ENCODE measurements at regions not wholly inside any gene's neighbourhood (a gene's known extent, or its start where the extent isn't known, plus 50 kb on each side); places are given as distances from the start of the nearest gene placed in this dataset.

DNA sequence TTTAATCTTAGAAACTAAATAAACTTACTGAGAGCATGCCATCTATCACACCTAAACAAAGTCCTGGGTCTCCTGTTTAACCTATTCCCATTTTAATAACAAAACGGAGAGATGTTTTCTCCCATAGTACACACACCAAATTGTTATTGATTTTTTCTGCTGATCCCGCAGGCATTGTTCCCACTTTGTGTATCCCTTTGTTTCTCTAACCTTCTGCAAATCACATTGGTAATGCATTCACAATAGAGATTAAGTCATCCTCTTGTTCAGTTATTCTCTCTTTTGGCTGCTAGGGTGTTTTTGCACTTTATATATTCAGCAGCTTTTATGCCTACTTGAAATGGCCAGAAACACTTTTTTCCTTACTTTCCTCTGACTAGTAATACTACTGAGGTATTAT, 1071.9 kb upstream of the CDH2 start:
- Histone ChIP-seq H3K4me1 (ENCODE audit: control insufficient read depth, insufficient read depth, low read length) (no peaks in the 10 kb centered on the region), H3K36me3 (ENCODE audit: control insufficient read depth in 2 of 2, insufficient read depth in 1 of 2, low read length in 2 of 2) (no peaks in the 10 kb centered on the region), H3K4me3 (ENCODE audit: low read depth, low read length) (no peak overlapping the region), H3K9me3 (ENCODE audit: control insufficient read depth, insufficient read depth, low read depth, low read length) (no peaks in the 10 kb centered on the region), H3K27ac (ENCODE audit: extremely low read depth, low read depth, low read length) (no peak overlapping the region)
- CTCF ChIA-PET: no interaction called here
- POLR2A ChIA-PET: no interaction called here
- no peak for TF ChIP-seq ZNF423 (tag by site-specific recombination; IDR thresholded peaks at IDR 0.05)
- no peak for TF ChIP-seq ZFP37 (tag by site-specific recombination; IDR thresholded peaks at IDR 0.05)
- TF ChIP-seq OSR2 (tag by site-specific recombination; IDR thresholded peaks at IDR 0.05): no peak
- TF ChIP-seq, protein P1, sequence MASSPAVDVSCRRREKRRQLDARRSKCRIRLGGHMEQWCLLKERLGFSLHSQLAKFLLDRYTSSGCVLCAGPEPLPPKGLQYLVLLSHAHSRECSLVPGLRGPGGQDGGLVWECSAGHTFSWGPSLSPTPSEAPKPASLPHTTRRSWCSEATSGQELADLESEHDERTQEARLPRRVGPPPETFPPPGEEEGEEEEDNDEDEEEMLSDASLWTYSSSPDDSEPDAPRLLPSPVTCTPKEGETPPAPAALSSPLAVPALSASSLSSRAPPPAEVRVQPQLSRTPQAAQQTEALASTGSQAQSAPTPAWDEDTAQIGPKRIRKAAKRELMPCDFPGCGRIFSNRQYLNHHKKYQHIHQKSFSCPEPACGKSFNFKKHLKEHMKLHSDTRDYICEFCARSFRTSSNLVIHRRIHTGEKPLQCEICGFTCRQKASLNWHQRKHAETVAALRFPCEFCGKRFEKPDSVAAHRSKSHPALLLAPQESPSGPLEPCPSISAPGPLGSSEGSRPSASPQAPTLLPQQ (tag by site-specific recombination; IDR thresholded peaks at IDR 0.05): no peak
- TF ChIP-seq, protein P2, sequence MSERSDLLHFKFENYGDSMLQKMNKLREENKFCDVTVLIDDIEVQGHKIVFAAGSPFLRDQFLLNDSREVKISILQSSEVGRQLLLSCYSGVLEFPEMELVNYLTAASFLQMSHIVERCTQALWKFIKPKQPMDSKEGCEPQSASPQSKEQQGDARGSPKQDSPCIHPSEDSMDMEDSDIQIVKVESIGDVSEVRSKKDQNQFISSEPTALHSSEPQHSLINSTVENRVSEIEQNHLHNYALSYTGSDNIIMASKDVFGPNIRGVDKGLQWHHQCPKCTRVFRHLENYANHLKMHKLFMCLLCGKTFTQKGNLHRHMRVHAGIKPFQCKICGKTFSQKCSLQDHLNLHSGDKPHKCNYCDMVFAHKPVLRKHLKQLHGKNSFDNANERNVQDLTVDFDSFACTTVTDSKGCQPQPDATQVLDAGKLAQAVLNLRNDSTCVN (tag by site-specific recombination; optimal IDR thresholded peaks at IDR 0.05): no peak
- TF ChIP-seq ZNF23 (tag by site-specific recombination; IDR thresholded peaks at IDR 0.05; ENCODE audit: borderline replicate concordance): no peak
- TF ChIP-seq, protein P3, sequence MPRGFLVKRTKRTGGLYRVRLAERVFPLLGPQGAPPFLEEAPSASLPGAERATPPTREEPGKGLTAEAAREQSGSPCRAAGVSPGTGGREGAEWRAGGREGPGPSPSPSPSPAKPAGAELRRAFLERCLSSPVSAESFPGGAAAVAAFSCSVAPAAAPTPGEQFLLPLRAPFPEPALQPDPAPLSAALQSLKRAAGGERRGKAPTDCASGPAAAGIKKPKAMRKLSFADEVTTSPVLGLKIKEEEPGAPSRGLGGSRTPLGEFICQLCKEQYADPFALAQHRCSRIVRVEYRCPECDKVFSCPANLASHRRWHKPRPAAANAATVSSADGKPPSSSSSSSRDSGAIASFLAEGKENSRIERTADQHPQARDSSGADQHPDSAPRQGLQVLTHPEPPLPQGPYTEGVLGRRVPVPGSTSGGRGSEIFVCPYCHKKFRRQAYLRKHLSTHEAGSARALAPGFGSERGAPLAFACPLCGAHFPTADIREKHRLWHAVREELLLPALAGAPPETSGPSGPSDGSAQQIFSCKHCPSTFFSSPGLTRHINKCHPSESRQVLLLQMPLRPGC (tag by site-specific recombination; IDR thresholded peaks at IDR 0.05): no peak
- TF ChIP-seq ZNF654 (tag by site-specific recombination; IDR thresholded peaks at IDR 0.05; ENCODE audit: low read depth): no peak
- TF ChIP-seq ZNF10 (tag by site-specific recombination; IDR thresholded peaks at IDR 0.05): no peak
- TF ChIP-seq ZSCAN30 (tag by site-specific recombination; IDR thresholded peaks at IDR 0.05): no peak
- TF ChIP-seq EGR2 (tag by site-specific recombination; IDR thresholded peaks at IDR 0.05; ENCODE audit: low read depth): no peak
- no peak for TF ChIP-seq ZNF114 (tag by site-specific recombination; IDR thresholded peaks at IDR 0.05)

DNA sequence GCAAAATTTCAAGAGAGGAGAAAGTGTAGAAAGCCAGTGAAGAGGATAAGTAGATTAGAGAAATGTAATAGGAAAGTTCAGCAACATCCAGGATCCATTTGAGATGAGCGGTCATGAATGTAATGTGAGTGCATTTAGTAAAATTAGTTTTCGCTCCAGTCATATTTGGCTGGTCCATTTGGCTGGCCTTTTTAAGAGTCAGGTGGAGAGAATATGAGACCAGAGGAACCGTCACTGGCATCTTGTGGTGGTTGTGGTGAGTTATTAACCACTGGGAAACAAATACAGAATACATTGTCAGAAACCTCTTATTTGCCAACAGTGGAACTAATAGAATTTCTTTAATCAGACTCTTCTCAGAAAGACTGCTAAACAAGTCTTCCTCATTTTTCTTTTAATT, 1064.3 kb upstream of the CDH2 start:
- H3K9me3 ChIP-seq (ENCODE audit: control insufficient read depth, insufficient read depth, low read depth, low read length): no peaks in the 10 kb centered on the region
- ChIA-PET POLR2A (no interaction called here), CTCF (no interaction called here)
- TF ChIP-seq, protein P4, sequence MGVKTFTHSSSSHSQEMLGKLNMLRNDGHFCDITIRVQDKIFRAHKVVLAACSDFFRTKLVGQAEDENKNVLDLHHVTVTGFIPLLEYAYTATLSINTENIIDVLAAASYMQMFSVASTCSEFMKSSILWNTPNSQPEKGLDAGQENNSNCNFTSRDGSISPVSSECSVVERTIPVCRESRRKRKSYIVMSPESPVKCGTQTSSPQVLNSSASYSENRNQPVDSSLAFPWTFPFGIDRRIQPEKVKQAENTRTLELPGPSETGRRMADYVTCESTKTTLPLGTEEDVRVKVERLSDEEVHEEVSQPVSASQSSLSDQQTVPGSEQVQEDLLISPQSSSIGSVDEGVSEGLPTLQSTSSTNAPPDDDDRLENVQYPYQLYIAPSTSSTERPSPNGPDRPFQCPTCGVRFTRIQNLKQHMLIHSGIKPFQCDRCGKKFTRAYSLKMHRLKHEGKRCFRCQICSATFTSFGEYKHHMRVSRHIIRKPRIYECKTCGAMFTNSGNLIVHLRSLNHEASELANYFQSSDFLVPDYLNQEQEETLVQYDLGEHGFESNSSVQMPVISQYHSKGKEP (tag by site-specific recombination; IDR thresholded peaks at IDR 0.05): no peak
- no peak for TF ChIP-seq ZNF624 (tag by site-specific recombination; IDR thresholded peaks at IDR 0.05)
- TF ChIP-seq ZNF311 (tag by site-specific recombination; IDR thresholded peaks at IDR 0.05; ENCODE audit: borderline replicate concordance): no peak
- no peak for TF ChIP-seq ZNF555 (tag by site-specific recombination; conservative IDR thresholded peaks at IDR 0.05)
- TF ChIP-seq ZSCAN30 (tag by site-specific recombination; IDR thresholded peaks at IDR 0.05): no peak
- TF ChIP-seq ZNF629 (tag by site-specific recombination; IDR thresholded peaks at IDR 0.05): no peak
- no peak for TF ChIP-seq ZNF658 (tag by site-specific recombination; IDR thresholded peaks at IDR 0.05)
- TF ChIP-seq TCF7L2 (IDR thresholded peaks at IDR 0.05; ENCODE audit: borderline replicate concordance, low read depth, low read length): no peak
- TF ChIP-seq, protein P5, sequence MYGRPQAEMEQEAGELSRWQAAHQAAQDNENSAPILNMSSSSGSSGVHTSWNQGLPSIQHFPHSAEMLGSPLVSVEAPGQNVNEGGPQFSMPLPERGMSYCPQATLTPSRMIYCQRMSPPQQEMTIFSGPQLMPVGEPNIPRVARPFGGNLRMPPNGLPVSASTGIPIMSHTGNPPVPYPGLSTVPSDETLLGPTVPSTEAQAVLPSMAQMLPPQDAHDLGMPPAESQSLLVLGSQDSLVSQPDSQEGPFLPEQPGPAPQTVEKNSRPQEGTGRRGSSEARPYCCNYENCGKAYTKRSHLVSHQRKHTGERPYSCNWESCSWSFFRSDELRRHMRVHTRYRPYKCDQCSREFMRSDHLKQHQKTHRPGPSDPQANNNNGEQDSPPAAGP (tag by site-specific recombination; IDR thresholded peaks at IDR 0.05): no peak
- no peaks in the 10 kb centered on the region for H3K4me1 ChIP-seq (ENCODE audit: control insufficient read depth, insufficient read depth, low read length)
- H3K36me3 ChIP-seq (ENCODE audit: control insufficient read depth in 2 of 2, insufficient read depth in 1 of 2, low read length in 2 of 2): no peaks in the 10 kb centered on the region
- no peak overlapping the region for H3K4me3 ChIP-seq (ENCODE audit: low read depth, low read length)
- no peak overlapping the region for H3K27ac ChIP-seq (ENCODE audit: extremely low read depth, low read depth, low read length)
